Mesenchymal stem cell (in vitro differentiated cells and primary cell): ENCODE measurements at regions not wholly inside any gene's neighbourhood (a gene's known extent, or its start where the extent isn't known, plus 50 kb on each side); places are given as distances from the start of the nearest gene placed in this dataset.
A peak's percentile ranks its signal among the peaks of the same experiment; 100 is the strongest.

Experiments used
- DNase-seq: peaks from one replicate; pipeline ENCODE4 v3.0.0-alpha.2; 2013
- H2AFZ ChIP-seq: one replicate; pipeline ENCODE4 v1.6.1; 2013; ENCODE audit warnings: low read depth, mild to moderate bottlenecking, control low read depth, inconsistent platforms, low read length, moderate library complexity
- H2AK5ac ChIP-seq: 2 replicates; pipeline ENCODE4 v1.6.1; 2013; ENCODE audit warnings: low read length, moderate library complexity, mild to moderate bottlenecking, inconsistent platforms; ENCODE audit not compliant: severe bottlenecking
- H2BK120ac ChIP-seq: one replicate; pipeline ENCODE4 v1.6.1; 2013; ENCODE audit warnings: low read depth, mild to moderate bottlenecking, inconsistent platforms, low read length, moderate library complexity
- H2BK12ac ChIP-seq, 2 experiments: one replicate each; pipeline ENCODE4 v1.6.1; 2013; ENCODE audit warnings: inconsistent platforms in 2 of 2, low read length in 2 of 2, mild to moderate bottlenecking in 2 of 2, moderate library complexity in 2 of 2, control low read depth in 1 of 2
- H2BK15ac ChIP-seq: one replicate; pipeline ENCODE4 v1.6.1; 2013; ENCODE audit warnings: mild to moderate bottlenecking, low read depth, inconsistent platforms; ENCODE audit not compliant: poor library complexity, severe bottlenecking
- H2BK5ac ChIP-seq: 2 replicates; pipeline ENCODE4 v1.6.1; 2013; ENCODE audit warnings: low read depth, mild to moderate bottlenecking, low read length, control low read depth, inconsistent platforms; ENCODE audit not compliant: poor library complexity, severe bottlenecking
- H3K14ac ChIP-seq, 2 experiments: one replicate each; pipeline ENCODE4 v1.6.1; 2013; ENCODE audit warnings: inconsistent platforms in 2 of 2, low read length in 2 of 2, control low read depth in 1 of 2, mild to moderate bottlenecking in 1 of 2, moderate library complexity in 1 of 2
- H3K18ac ChIP-seq, 2 experiments: one replicate each; pipeline ENCODE4 v1.6.1; 2013; ENCODE audit warnings: inconsistent platforms in 2 of 2, low read length in 2 of 2, control low read depth in 1 of 2, low read depth in 1 of 2, mild to moderate bottlenecking in 1 of 2
- H3K23ac ChIP-seq, 2 experiments: one replicate each; pipeline ENCODE4 v1.6.1; 2013; ENCODE audit warnings: inconsistent platforms in 2 of 2, low read length in 2 of 2, mild to moderate bottlenecking in 2 of 2, moderate library complexity in 2 of 2, control low read depth in 1 of 2
- H3K27ac ChIP-seq: 2 replicates; pipeline ENCODE4 v1.5.1; 2013; ENCODE audit warnings: mild to moderate bottlenecking, moderate library complexity, low read length, control low read depth, inconsistent platforms; ENCODE audit not compliant: poor library complexity, severe bottlenecking
- H3K27me3 ChIP-seq, 2 experiments: 2 replicates each; pipeline versions ENCODE4 v1.6.1 to v1.7.0; 2013; ENCODE audit warnings: low read length in 2 of 2, mild to moderate bottlenecking in 2 of 2, moderate library complexity in 2 of 2, control low read depth in 1 of 2, inconsistent platforms in 1 of 2; ENCODE audit not compliant: control insufficient read depth in 1 of 2, insufficient read depth in 1 of 2
- H3K36me3 ChIP-seq, 2 experiments: 2 replicates each; pipeline versions ENCODE4 v1.6.1 to v1.7.0; 2013; ENCODE audit warnings: low read length in 2 of 2, control low read depth in 1 of 2, inconsistent platforms in 1 of 2, low read depth in 1 of 2, mild to moderate bottlenecking in 1 of 2; ENCODE audit not compliant: insufficient read depth in 2 of 2, control insufficient read depth in 1 of 2
- H3K4ac ChIP-seq, 2 experiments: one replicate each; pipeline ENCODE4 v1.6.1; 2013; ENCODE audit warnings: inconsistent platforms in 2 of 2, low read length in 2 of 2, mild to moderate bottlenecking in 2 of 2, moderate library complexity in 2 of 2, control low read depth in 1 of 2, low read depth in 1 of 2
- H3K4me1 ChIP-seq: 2 replicates; pipeline ENCODE4 v1.6.1; 2013; ENCODE audit warnings: low read depth, low read length, control low read depth; ENCODE audit not compliant: control insufficient read depth, insufficient read depth
- H3K4me2 ChIP-seq: 2 replicates; pipeline ENCODE4 v1.6.1; 2013; ENCODE audit warnings: low read length, mild to moderate bottlenecking, inconsistent platforms; ENCODE audit not compliant: poor library complexity, severe bottlenecking
- H3K4me3 ChIP-seq, 2 experiments: 2 replicates each; pipeline versions ENCODE4 v1.5.1 to v1.7.0; 2013; ENCODE audit warnings: low read length in 2 of 2, mild to moderate bottlenecking in 2 of 2, control low read depth in 1 of 2, low read depth in 1 of 2; ENCODE audit not compliant: insufficient read depth in 1 of 2
- H3K79me1 ChIP-seq: replicated peaks from 2 replicates; pipeline ENCODE4 v1.6.1; 2013; ENCODE audit warnings: mild to moderate bottlenecking, control low read depth, low read length, inconsistent platforms; ENCODE audit not compliant: poor library complexity, severe bottlenecking
- H3K9ac ChIP-seq: 2 replicates; pipeline ENCODE4 v1.7.0; 2013; ENCODE audit warnings: mild to moderate bottlenecking, low read length, moderate library complexity
- H3K9me3 ChIP-seq: 2 replicates; pipeline ENCODE4 v1.7.0; 2013; ENCODE audit warnings: mild to moderate bottlenecking, low read length; ENCODE audit not compliant: control insufficient read depth
- H4K8ac ChIP-seq: one replicate; pipeline ENCODE4 v1.6.1; 2013; ENCODE audit warnings: inconsistent platforms, mild to moderate bottlenecking, low read length, moderate library complexity
- H4K91ac ChIP-seq: one replicate; pipeline ENCODE4 v1.6.1; 2013; ENCODE audit warnings: mild to moderate bottlenecking, low read length, inconsistent platforms
- WGBS: methylation state at CpG from one replicate; pipeline ENCODE4 v1.1.7; 2013; ENCODE audit warnings: mixed read lengths; 5-methylcytosine and 5-hydroxymethylcytosine counted together

GRCh38 chr12:84502180-84502860 is 410.3 kb downstream of the SLC6A15 start:
- Histone ChIP-seq H3K36me3 (no peaks in the 10 kb centered on the region), H3K4me3 (no peak overlapping the region), H3K27ac (no peak overlapping the region), H3K79me1 (no peaks in the 10 kb centered on the region), H3K9me3 (no peaks in the 10 kb centered on the region), H3K4me1 (no peaks in the 10 kb centered on the region), H2BK5ac (no peak overlapping the region), H3K23ac (no peak overlapping the region), H3K4me2 (no peak overlapping the region), H2AFZ (no peak overlapping the region), H3K9ac (peak overlapping the region; percentile 46), H2BK12ac (no peak overlapping the region), H4K8ac (no peak overlapping the region), H3K14ac (no peak overlapping the region), H2BK120ac (no peak overlapping the region), H2AK5ac (no peak overlapping the region), H3K18ac (no peak overlapping the region), H3K4ac (no peak overlapping the region), H2BK15ac (no peak overlapping the region), H4K91ac (no peak overlapping the region), H3K27me3 (no peaks in the 10 kb centered on the region)
- DNase-seq = no peak
- 100% methylated on average over 2 of the region's 2 CpGs for WGBS

- no peaks in the 10 kb centered on the region for H3K4me1 ChIP-seq
- no peak overlapping the region for H3K9ac ChIP-seq
- H3K9me3 ChIP-seq = no peaks in the 10 kb centered on the region
- no peak overlapping the region for H2BK15ac ChIP-seq
- no peak overlapping the region for H3K18ac ChIP-seq
- H3K27ac ChIP-seq = no peak overlapping the region
- H3K4me2 ChIP-seq = no peak overlapping the region
- no peaks in the 10 kb centered on the region for H3K27me3 ChIP-seq
- H2BK5ac ChIP-seq = no peak overlapping the region
- H2AFZ ChIP-seq = no peak overlapping the region
- no peak overlapping the region for H4K8ac ChIP-seq
- H3K4ac ChIP-seq = no peak overlapping the region
- H2BK120ac ChIP-seq = no peak overlapping the region
- H4K91ac ChIP-seq = no peak overlapping the region
- H3K4me3 ChIP-seq = no peak overlapping the region
- no peaks in the 10 kb centered on the region for H3K36me3 ChIP-seq
- peak; percentile 43 for DNase-seq
- H2BK12ac ChIP-seq = no peak overlapping the region
- H3K23ac ChIP-seq = no peak overlapping the region
- WGBS = no CpG with 5 or more reads among the region's 1 CpG
- H3K14ac ChIP-seq = no peak overlapping the region
- H3K79me1 ChIP-seq = no peaks in the 10 kb centered on the region
- H2AK5ac ChIP-seq = no peak overlapping the region
Measured at GRCh38 chr12:84497819-84498218, 414.8 kb downstream of the SLC6A15 start.

- no peak for DNase-seq
- H2BK5ac ChIP-seq = no peak overlapping the region
- H3K36me3 ChIP-seq = no peaks in the 10 kb centered on the region
- no peak overlapping the region for H2BK120ac ChIP-seq
- no peak overlapping the region for H3K27ac ChIP-seq
- no peak overlapping the region for H3K23ac ChIP-seq
- no peaks in the 10 kb centered on the region for H3K79me1 ChIP-seq
- H3K4me1 ChIP-seq = no peaks in the 10 kb centered on the region
- no peak overlapping the region for H4K91ac ChIP-seq
- no peak overlapping the region for H2BK15ac ChIP-seq
- H3K27me3 ChIP-seq = no peaks in the 10 kb centered on the region
- H3K4me2 ChIP-seq = no peak overlapping the region
- H3K4ac ChIP-seq = no peak overlapping the region
- H2BK12ac ChIP-seq = no peak overlapping the region
- no peaks in the 10 kb centered on the region for H3K9me3 ChIP-seq
- no peak overlapping the region for H3K18ac ChIP-seq
- H4K8ac ChIP-seq = no peak overlapping the region
- H3K9ac ChIP-seq = no peak overlapping the region
- no peak overlapping the region for H2AK5ac ChIP-seq
- H3K14ac ChIP-seq = no peak overlapping the region
- H2AFZ ChIP-seq = no peak overlapping the region
- 100% methylated on average over 1 of the region's 2 CpGs for WGBS
- no peak overlapping the region for H3K4me3 ChIP-seq
Measured at GRCh38 chr12:84495711-84496110, 416.9 kb downstream of the SLC6A15 start.

- H2BK120ac ChIP-seq = no peak overlapping the region
Measured at GRCh38 chr12:84492351-84492883, 420.2 kb downstream of the SLC6A15 start.

More at GRCh38 chr12:84492351-84492883, 420.2 kb downstream of the SLC6A15 start:
- Histone ChIP-seq H3K14ac (no peak overlapping the region), H2BK15ac (no peak overlapping the region), H3K27me3 (no peaks in the 10 kb centered on the region), H3K4me3 (no peak overlapping the region), H3K23ac (no peak overlapping the region), H3K36me3 (no peaks in the 10 kb centered on the region), H4K8ac (no peak overlapping the region), H3K4me1 (no peaks in the 10 kb centered on the region), H3K9ac (no peak overlapping the region), H3K18ac (no peak overlapping the region), H2BK5ac (no peak overlapping the region), H3K9me3 (no peaks in the 10 kb centered on the region), H4K91ac (no peak overlapping the region), H3K79me1 (no peaks in the 10 kb centered on the region), H3K4ac (no peak overlapping the region), H2AK5ac (no peak overlapping the region), H3K27ac (no peak overlapping the region), H2BK12ac (no peak overlapping the region), H3K4me2 (no peak overlapping the region), H2AFZ (no peak overlapping the region)
- no peak for DNase-seq
- WGBS = 87% methylated on average over 3 of the region's 3 CpGs
